ENCODE measurements at regions not wholly inside any gene's neighbourhood (a gene's known extent, or its start where the extent isn't known, plus 50 kb on each side); places are given as distances from the start of the nearest gene placed in this dataset.

DNA sequence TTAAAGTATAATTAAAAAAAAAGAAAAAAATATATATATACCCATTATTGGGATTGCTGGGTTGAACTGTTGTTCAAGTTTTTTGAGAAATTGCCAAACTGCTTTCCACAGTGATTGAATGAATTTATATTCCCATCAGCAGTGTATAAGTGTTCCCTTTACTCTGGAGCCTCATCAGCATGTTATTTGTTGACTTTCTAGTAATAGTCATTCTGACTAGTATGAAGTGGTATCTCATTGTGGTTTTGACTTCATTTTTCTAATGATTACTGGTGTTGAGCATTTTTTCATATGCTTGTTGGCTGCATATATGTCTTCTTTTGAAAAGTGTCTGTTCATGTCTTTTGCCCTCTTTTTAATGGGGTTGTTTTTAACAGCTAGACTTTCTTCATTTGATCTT lies 1260.8 kb upstream of the GJE1 start:
- DNase-seq: no peak

DNA sequence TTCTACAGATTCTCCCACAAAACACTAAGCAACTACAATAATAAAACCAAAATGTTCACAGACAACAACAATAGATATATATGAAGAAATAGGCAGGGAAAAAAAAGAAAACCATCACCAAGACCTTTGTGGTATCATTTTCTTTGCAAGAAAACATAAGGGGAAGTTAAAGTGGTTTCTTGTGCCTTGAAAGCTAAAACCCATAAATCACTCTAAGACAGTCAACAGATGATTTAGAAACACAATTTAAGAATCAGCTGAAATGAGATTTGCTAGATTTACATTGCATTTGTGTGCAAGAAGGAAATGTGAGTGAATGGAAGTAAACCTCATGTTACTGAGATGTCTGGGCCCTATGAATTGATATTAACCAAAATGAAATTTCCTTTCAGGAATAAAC lies 1265.4 kb upstream of the GJE1 start:
- DNase-seq: no peak

DNA sequence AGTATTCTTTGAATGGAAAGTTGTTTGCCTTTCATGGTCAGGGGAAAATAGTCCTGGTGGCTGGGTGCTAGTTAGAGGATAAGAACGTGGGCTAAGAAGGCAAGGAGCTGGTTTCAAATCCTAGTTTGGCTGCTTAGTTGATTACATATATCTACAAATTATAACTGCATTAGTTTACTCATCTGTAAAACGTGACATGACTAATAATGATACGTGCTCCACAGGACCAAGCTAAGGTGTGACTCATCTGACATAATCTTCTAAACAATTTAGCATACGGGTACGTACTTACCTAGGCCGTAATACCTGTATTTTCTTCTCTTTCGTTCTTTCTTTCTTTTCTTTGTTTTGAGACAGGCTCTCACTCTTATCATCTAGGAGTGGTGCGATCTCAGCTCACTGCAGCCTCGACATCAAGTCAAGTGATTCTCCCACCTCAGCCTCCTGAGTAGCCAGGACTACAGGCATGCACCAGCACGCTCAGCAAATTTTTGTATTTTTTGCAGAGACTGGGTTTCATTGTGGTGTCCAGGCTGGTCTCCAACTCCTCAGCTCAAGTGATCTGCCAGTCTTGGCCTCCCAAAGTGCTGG lies 1274.2 kb upstream of the GJE1 start:
- DNase-seq: no peak

DNA sequence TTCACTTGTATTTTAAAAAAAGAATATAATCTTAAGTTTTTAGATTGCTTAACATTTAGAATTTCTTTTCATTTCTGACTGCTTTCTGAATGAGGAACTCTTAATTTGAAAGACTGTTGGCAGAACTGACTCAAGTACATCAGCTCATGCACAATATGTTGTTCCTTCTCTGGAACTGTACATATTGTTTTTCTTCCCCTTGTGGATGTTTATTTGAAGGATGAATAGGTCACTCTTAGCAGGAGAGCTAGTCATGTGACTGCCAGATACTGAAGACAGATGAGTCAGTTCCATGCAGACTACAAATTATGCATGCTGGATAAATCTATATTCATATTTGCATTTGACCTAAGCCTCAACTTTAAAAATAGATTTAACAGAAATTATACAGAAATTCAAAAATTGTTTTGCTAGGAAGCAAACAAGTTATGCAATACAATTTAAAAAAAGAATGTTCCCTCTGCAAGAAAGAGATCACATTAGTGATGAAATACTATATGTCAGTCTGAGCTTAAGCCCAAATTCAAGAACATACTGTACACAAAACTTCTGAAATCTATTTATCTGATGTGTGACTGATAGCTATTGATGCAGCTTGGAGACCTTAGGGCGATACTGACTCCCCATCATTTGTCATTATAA lies 1274.9 kb upstream of the GJE1 start:
- DNase-seq: no peak

DNA sequence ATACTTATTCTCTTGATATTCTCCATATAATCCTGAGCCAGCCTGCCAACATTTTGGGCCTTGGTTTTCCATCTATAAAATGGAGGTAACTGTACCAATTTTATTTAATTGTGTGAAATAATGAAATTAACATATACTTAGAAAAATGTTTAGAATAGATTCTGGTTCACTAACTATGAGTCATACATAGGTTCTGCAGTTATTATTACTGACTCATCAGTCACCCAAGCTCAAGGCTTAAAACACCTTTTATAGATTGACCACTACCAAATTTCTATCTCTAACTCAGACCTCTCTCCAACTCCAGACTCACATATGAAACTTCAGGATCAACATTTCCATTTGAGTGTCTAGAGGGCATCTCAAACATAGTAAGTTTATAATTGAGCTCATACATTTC lies 1277.2 kb upstream of the GJE1 start:
- no peak for DNase-seq

DNA sequence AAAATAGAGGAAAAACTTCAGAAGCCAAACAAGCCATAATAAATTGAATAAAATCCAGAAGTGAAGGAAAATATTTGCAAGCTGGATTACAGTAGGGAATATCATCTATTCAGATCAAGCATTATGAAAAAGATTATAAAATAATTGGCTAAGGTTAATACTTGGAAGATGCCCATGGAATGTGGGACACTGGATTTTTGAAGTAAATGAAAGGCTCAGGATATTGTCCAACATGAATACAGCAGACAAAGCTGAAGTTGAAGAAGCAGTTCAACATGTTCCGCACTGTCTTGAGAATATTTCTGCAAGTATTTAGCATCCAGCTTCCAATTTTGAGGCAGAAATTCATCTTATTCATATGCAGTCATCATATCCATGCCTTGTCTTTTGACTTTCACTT lies 1278.4 kb upstream of the GJE1 start:
- no peak for DNase-seq

DNA sequence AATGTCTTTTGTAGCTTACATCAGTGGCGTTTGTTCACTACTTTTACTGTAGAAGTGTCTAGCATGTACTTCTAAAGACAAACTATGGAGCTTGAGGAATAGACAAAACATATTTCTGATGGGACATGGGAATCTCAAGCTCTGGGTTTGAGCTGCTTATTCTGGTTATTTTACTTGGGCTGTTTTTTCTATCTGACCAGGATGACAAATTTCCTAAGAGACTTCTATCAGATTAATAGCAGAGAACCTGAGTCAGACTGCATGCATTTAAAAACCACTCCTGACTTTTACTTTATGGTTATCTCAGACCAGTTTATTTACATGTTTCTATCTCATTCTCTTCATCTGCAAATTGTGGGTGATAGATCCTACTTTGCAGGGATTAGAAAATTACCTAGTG lies 1282.3 kb upstream of the GJE1 start:
- DNase-seq: no peak

GRCh38 chr6:140849456-140849855 lies 1283.3 kb upstream of the GJE1 start:
- DNase-seq: no peak

DNA sequence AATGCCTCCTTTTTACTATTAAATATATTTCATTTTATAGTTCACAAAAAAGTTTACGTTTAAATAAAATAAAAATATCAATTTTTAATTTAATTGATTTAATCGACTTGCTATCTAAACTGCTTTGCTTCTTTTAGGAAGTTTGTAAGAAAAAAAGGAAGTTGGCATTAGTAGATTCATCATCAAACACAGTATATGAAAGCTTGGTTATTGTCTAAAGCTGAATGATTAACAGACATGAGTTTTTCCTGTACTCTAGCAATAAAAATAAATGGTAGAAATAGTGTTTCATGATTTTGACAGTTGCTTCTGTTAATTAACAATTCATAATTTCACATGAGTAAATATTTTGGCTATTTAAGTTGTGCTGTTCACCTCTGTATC lies 1285.5 kb upstream of the GJE1 start:
- DNase-seq: no peak

DNA sequence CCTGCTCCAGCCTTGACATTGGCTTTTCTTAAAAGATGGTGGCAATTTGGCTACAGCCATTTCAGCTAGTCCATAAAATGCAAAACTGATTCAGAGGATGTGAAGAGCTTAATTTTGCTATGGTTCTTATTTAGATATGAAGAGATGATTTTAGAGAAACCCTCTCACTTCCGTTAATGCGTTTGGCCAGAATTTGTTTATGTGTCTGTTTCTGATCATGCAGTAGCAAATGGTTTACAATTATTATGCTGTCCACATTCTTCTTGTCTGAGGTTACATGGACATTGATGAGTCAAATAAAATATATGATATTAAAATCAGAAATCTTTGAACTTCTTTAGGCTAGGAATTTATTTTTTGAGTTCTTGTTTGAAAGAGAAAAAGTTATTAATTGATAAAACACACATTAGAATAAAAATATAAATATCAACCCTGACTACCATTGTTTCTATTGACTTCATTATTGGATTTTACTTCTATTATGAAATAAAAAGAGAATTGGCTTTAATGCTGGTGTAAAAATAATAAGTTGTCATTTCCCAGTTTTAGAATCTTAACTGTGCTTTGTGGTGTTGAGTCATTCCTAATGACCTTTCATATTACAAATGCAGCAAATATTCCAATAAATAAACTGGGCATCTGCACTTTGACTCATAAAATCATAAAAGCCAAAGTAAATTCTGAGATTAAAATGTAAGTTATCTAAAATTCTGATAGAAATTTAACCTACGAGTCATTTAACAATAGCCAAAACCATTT lies 1286.0 kb upstream of the GJE1 start:
- no peak for DNase-seq

DNA sequence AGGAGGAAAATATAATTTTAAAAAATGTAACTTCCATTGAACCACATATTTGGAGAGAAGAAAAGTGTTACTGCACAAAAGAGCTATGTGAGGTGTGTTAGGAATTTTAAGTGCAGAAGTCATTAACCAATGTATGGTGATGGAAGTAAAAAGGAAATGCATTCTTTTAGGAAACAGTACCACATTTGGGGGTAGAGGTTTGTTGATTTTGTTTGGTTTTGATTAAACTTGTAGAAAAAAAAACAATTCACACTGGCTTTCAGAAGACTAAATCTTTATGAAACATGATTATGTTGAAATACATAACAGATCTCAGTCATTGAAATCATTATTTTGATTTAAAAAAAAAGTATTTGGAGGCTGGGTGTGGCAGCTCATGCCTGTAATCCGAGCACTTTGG lies 1287.0 kb upstream of the GJE1 start:
- no peak for DNase-seq

GRCh38 chr6:140844167-140844566 lies 1288.6 kb upstream of the GJE1 start:
- DNase-seq: no peak

DNA sequence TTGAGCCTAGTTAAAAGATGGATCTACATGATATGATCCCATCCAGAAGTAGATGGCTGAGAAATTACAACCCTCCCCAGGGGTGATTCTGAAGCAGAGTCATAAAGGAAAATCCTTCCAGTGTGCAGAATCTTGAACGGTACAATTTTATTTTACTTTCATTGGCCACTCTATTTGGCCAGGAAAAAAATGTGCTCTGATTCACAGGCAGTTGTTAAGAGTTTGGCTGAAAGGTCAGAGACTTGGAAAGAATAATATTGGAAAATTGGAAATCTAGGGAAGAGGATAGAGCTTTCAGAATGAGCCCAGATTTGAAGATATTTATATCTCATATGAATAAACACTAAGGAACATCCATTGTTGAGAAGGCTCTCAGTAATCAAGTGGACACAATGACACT lies 1299.3 kb upstream of the GJE1 start:
- DNase-seq: no peak

GRCh38 chr6:140830666-140831065 lies 1302.1 kb upstream of the GJE1 start:
- DNase-seq: no peak

DNA sequence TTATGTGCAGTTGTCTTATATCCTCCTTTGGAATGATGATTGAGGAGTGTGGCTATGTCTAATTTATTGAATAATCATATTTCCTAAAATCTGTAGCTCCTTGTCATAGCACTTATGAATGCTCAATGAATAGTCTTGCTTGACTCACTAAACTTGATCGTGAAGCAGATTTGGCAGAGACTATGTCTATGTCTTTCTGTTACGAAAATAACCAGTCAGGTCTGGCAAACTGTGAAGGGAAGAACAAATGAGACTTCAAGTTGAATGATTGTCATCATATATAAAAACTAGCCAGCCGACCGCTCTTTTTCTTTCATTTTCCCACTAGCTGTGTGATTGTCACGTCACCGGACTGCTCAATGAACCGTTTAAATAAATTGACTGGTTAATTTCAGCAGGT lies 1303.9 kb upstream of the GJE1 start:
- DNase-seq: no peak

- DNase-seq: no peak
Observed at GRCh38 chr6:140827593-140827992, 1305.1 kb upstream of the GJE1 start.

DNA sequence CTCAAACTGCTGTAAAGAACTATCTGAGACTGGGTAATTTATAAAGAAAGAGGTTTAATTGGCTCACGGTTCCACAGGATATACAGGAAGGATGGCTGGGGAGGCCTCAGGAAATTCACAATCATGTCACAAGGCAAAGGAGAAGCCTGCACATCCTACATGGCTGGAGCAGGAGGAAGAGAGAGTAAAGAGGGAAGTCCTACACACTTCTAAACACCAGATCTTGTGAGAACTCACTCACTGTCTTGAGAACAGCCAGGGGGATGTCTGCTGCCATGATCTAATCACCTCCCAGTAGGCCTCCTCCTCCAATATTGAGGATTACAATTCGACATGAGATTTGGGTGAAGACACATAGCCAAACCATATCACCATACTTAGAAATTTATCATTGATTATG lies 1307.0 kb upstream of the GJE1 start:
- DNase-seq: no peak

- no peak for DNase-seq
Observed at GRCh38 chr6:140824595-140824994, 1308.1 kb upstream of the GJE1 start.

DNA sequence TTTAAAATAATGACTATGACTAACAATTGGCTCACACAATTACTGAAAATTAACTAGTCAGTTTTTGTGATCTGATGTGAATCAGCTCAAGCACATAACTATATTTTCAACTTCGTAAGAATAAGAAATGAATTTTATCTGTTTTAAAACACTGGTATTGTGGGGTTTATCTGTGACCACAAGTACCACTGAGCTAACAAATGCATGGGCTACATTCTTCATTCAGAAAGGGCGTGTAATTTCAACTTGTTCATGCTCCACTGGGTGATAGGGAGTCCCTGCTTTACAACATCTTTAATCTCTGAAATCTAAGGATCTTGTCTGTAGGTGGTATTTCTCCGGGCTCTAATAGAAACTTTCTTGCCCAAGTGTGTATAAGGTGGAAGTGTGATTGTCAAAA lies 1311.5 kb upstream of the GJE1 start:
- no peak for DNase-seq

DNA sequence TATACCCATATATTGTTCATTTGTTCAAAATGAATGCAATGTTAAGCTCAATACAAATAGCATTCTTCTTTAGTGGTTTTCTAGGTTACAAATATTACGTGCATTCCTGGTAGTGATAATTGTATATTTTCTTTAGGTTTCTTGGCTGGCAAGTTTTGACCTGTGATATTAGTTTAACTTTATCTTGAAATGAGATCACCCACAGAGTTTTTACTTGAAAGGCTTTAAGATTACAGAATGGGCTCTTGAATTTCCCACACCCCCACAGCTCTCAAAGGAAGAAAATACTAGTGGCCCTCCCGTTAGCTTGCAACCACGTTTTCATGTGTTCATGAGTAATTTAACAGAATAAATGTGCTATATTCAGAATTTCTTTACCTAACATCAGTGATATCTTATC lies 1315.5 kb upstream of the GJE1 start:
- DNase-seq: no peak

- DNase-seq: no peak
Observed at GRCh38 chr6:140816681-140817080, 1316.0 kb upstream of the GJE1 start.

GRCh38 chr6:140812636-140813035 lies 1320.1 kb upstream of the GJE1 start:
- no peak for DNase-seq

GRCh38 chr6:140811642-140812041 lies 1321.1 kb upstream of the GJE1 start:
- DNase-seq: no peak

GRCh38 chr6:140809694-140810101 lies 1323.0 kb upstream of the GJE1 start:
- DNase-seq: no peak

GRCh38 chr6:140806431-140806830 lies 1326.3 kb upstream of the GJE1 start:
- DNase-seq: no peak
